Retina (tissue), 1 donor: ENCODE measurements at regions not wholly inside any gene's neighbourhood (a gene's known extent, or its start where the extent isn't known, plus 50 kb on each side); places are given as distances from the start of the nearest gene placed in this dataset.
"Not testable (repeated sequence)": the region's sequence is repeated elsewhere in the genome, so short reads cannot be mapped to it uniquely, and the experiment has no call there.

Experiments used
- DNase-seq: peaks from one replicate; pipeline ENCODE4 v3.0.0-alpha.2; 2016

- no peak for DNase-seq
Measured at GRCh38 chrX:46220822-46221221, 324.4 kb downstream of the ZNF674 start.

- DNase-seq: no peak
Measured at GRCh38 chrX:46218373-46218772, 326.8 kb downstream of the ZNF674 start.

- no peak for DNase-seq
Measured at GRCh38 chrX:46216406-46216805, 328.8 kb downstream of the ZNF674 start.

GRCh38 chrX:46211079-46211478, 334.1 kb downstream of the ZNF674 start:
- no peak for DNase-seq

GRCh38 chrX:46209768-46210167, 335.5 kb downstream of the ZNF674 start:
- DNase-seq: no peak

GRCh38 chrX:46209037-46209436, 336.2 kb downstream of the ZNF674 start:
- DNase-seq: no peak

- DNase-seq: no peak
Measured at GRCh38 chrX:46208225-46208854, 336.9 kb downstream of the ZNF674 start.

- no peak for DNase-seq
Measured at GRCh38 chrX:46204721-46205422, 340.3 kb downstream of the ZNF674 start.

GRCh38 chrX:46202733-46203514, 342.3 kb downstream of the ZNF674 start:
- DNase-seq: no peak

GRCh38 chrX:46200413-46200812, 344.8 kb downstream of the ZNF674 start:
- DNase-seq: no peak

- DNase-seq: no peak
Measured at GRCh38 chrX:46198858-46199257, 346.4 kb downstream of the ZNF674 start.

GRCh38 chrX:46186811-46187106, 358.5 kb downstream of the ZNF674 start:
- not testable (repeated sequence) for DNase-seq

- DNase-seq: no peak
Measured at GRCh38 chrX:46185923-46186810, 359.1 kb downstream of the ZNF674 start.

- no peak for DNase-seq
Measured at GRCh38 chrX:46184749-46185148, 360.5 kb downstream of the ZNF674 start.

GRCh38 chrX:46180258-46180687, 364.9 kb downstream of the ZNF674 start:
- DNase-seq: no peak

- DNase-seq: no peak
Measured at GRCh38 chrX:46179748-46180147, 365.5 kb downstream of the ZNF674 start.

GRCh38 chrX:46178763-46179162, 366.5 kb downstream of the ZNF674 start:
- no peak for DNase-seq

- DNase-seq: no peak
Measured at GRCh38 chrX:46173159-46173558, 372.1 kb downstream of the ZNF674 start.

- not testable (repeated sequence) for DNase-seq
Measured at GRCh38 chrX:46171457-46171856, 373.8 kb downstream of the ZNF674 start.

- no peak for DNase-seq
Measured at GRCh38 chrX:46169808-46170207, 375.4 kb downstream of the ZNF674 start.

GRCh38 chrX:46168254-46168653, 377.0 kb downstream of the ZNF674 start:
- no peak for DNase-seq

- no peak for DNase-seq
Measured at GRCh38 chrX:46165866-46166265, 379.4 kb downstream of the ZNF674 start.

GRCh38 chrX:46165411-46165810, 379.8 kb downstream of the ZNF674 start:
- no peak for DNase-seq
